ENCODE measurements at regions not wholly inside any gene's neighbourhood (a gene's known extent, or its start where the extent isn't known, plus 50 kb on each side); places are given as distances from the start of the nearest gene placed in this dataset.

DNA sequence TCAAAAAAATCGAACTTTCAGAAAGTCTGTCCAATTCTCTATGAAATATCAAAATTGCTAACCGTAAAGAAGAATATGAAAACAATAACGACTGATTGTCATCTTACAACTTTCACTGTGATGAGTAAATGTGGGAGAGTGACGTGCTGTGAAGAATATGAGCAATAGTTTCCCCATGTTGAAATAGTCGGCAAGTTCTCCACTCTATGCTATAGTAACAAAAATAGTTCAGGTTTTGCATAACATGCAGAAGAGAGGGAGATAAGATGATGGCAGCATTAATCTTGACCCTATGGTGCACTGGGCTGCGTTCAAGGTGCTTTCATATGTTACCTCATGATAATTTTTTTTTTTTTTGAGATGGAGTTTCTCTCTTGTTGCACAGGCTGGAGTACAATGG is 196.8 kb upstream of the CYRIA start:
- TF ChIP-seq, protein P1, sequence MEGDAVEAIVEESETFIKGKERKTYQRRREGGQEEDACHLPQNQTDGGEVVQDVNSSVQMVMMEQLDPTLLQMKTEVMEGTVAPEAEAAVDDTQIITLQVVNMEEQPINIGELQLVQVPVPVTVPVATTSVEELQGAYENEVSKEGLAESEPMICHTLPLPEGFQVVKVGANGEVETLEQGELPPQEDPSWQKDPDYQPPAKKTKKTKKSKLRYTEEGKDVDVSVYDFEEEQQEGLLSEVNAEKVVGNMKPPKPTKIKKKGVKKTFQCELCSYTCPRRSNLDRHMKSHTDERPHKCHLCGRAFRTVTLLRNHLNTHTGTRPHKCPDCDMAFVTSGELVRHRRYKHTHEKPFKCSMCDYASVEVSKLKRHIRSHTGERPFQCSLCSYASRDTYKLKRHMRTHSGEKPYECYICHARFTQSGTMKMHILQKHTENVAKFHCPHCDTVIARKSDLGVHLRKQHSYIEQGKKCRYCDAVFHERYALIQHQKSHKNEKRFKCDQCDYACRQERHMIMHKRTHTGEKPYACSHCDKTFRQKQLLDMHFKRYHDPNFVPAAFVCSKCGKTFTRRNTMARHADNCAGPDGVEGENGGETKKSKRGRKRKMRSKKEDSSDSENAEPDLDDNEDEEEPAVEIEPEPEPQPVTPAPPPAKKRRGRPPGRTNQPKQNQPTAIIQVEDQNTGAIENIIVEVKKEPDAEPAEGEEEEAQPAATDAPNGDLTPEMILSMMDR (IDR thresholded peaks at IDR 0.05; ENCODE audit: poor library complexity, severe bottlenecking): no peak
- TF ChIP-seq POLR2AphosphoS5 (IDR thresholded peaks at IDR 0.05): no peak
- TF ChIP-seq SMC3 (conservative IDR thresholded peaks at IDR 0.05; ENCODE audit: poor library complexity): no peak

Measured in neural cell (in vitro differentiated cells).